Right cardiac atrium (tissue), 5 donors: ENCODE measurements at regions not wholly inside any gene's neighbourhood (a gene's known extent, or its start where the extent isn't known, plus 50 kb on each side); places are given as distances from the start of the nearest gene placed in this dataset.
"Not testable (repeated sequence)": the region's sequence is repeated elsewhere in the genome, so short reads cannot be mapped to it uniquely, and the experiment has no call there.

Experiments used
- ATAC-seq, 2 donors: fragments of 200-7000 bp; cut with Tn5 transposase; one replicate each; pipeline versions ENCODE4 v1.8.0 to v1.9.1; 2020; ENCODE audit warnings: moderate library complexity in 2 of 2, mild to moderate bottlenecking in 1 of 2
- DNase-seq, 3 donors: peaks; one replicate each; pipeline ENCODE4 v3.0.0-alpha.2; 2020
- H3K27ac ChIP-seq: one replicate; pipeline ENCODE4 v1.5.1; 2013; ENCODE audit warnings: mild to moderate bottlenecking, low read length, control low read depth, moderate library complexity
- H3K27me3 ChIP-seq: one replicate; pipeline ENCODE4 v1.6.1; 2013; ENCODE audit not compliant: control insufficient read depth, insufficient read depth
- H3K4me1 ChIP-seq: one replicate; pipeline ENCODE4 v1.6.1; 2013; ENCODE audit warnings: low read length; ENCODE audit not compliant: control insufficient read depth, insufficient read depth
- H3K4me3 ChIP-seq: one replicate; pipeline ENCODE4 v1.5.1; 2013; ENCODE audit warnings: low read length, control low read depth
- H3K9me3 ChIP-seq: one replicate; pipeline ENCODE4 v1.6.1; 2013; ENCODE audit warnings: low read length; ENCODE audit not compliant: control insufficient read depth
- WGBS: extraction: QIAGEN DNeasy Blood & Tissue Kit; methylation state at CpG from one replicate; pipeline ENCODE4 v1.1.7; 2013; 5-methylcytosine and 5-hydroxymethylcytosine counted together
- intact Hi-C, 4 donors: fragments of 100-400 bp; cut with DNase I; formaldehyde crosslinking; loops; one replicate each; pipeline versions ENCODE4 v1.11.0 to v1.14.0; 2022 to 2023
- donor health status: healthy with polysubstance abuse.
- donor health status: DM: no; HTN: yes; CAD: no.
- donor health status: DM: no; HTN: no; CAD: no.
- donor health status: DM: no; HTN: yes; CAD: no; lungs with severe emphysema.
- donor health status: DM: yes; HTN: yes; CAD: no.

DNA sequence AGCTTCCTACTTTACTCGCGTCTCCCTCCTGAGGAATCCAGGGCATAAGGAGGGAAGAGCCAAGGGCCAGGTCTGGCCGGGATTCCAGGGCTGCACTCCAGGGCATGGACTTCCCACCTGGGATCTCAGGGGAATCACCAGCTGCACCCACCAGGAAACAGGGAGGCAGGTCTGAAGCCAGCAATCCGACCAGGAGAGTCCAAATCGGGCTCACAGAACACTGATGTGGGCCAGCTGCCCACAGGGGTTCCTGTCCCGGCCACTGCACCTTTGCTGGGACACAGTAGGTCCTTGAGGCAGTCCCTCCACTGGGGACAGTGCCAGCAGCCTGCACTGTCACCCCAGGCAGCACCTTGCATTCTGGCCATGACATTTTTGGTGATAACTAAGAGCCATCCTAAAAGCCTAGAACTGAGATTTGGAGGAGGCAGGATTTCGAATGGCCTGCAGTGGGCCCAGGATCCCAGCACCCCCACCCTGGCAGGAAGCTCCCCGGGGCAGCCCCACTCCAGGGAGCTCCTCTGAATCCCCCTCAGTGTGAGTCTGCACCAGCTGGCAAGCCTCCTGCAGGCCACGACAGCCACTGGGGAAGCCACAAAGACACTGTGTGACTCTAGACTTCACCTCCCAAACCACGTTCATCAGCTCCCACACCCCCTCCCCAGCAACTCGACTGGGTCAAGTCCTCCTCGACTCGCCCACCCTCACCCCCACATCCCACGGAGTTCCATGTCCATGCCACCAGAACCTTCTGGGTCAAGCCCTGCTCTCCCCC lies 71.5 kb upstream of the PPP2R2D start:
- H3K4me1 ChIP-seq, result no peaks in the 10 kb centered on the region
- H3K4me3 ChIP-seq, result no peak overlapping the region
- ATAC-seq (no peak), DNase-seq (no peak)
- no peak overlapping the region for H3K27ac ChIP-seq
- H3K27me3 ChIP-seq, result no peaks in the 10 kb centered on the region
- 74% methylated on average over 14 of the region's 14 CpGs for WGBS
- intact Hi-C loops, result no loop called here
- H3K9me3 ChIP-seq, result no peaks in the 10 kb centered on the region

DNA sequence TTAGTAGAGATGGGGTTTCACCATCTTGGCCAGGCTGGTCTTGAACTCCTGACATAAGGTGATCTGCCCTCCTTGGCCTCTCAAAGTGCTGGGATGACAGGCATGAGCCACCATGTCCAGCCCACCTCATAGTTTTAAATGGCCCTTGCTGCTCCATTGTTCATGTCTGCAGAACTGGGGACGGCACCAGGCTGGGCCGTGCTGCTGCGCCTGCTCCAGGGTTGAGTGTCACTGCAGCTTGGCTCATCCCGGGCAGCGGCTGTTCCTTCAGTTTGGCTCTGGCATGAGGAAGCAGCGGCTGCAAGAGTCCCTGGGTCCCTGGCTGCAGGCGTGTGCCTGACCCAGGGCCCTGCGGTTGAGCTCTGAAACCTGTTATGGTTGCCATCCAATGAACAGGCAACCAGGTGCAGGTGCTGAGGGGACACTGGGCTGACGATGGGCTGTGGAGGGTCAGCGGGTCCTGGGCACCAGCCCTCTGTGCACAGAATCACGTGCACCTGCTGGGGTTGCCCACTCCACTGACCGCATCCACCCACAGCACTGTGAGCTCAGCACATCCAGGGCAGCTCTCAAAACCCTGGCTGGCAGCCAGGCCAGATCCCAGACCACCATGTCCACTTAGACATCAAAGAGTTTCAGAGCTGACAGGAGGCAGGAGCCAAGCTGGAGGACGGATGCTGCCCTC lies 70.2 kb upstream of the PPP2R2D start:
- Histone ChIP-seq H3K4me1 (no peaks in the 10 kb centered on the region), H3K9me3 (peaks cover 2% of the 10 kb centered on the region), H3K27me3 (no peaks in the 10 kb centered on the region), H3K4me3 (no peak overlapping the region), H3K27ac (no peak overlapping the region)
- intact Hi-C loops, result no loop called here
- WGBS, result 81% methylated on average over 13 of the region's 13 CpGs
- ATAC-seq (no peak), DNase-seq (no peak)

DNA sequence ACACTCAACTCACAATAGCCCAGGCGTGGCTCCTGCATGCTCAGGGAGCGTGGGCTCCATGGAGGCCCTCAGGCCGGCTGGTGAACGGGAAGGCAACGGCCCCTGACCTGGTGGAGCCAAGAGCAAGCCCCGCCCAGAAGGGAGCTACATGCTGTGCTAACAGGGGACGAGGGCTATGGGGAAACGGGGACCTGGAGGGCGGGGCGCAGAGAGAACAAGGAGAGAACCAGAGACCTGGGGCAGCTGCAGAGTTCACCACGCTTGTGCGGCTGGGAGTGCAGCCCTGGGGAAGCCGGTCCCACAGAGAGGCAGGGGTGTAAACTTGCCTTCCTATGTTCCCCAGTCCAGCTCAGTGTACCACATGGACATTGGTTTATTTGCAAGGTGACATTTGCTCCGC lies 69.2 kb upstream of the PPP2R2D start:
- Histone ChIP-seq H3K4me1 (no peaks in the 10 kb centered on the region), H3K27ac (no peak overlapping the region), H3K9me3 (peaks cover 2% of the 10 kb centered on the region), H3K4me3 (no peak overlapping the region), H3K27me3 (no peaks in the 10 kb centered on the region)
- no peak for ATAC-seq
- peak in 1 of 3 donors; percentile 44 for DNase-seq
- intact Hi-C loops, result no loop called here
- WGBS, result 62% methylated on average over 14 of the region's 14 CpGs

DNA sequence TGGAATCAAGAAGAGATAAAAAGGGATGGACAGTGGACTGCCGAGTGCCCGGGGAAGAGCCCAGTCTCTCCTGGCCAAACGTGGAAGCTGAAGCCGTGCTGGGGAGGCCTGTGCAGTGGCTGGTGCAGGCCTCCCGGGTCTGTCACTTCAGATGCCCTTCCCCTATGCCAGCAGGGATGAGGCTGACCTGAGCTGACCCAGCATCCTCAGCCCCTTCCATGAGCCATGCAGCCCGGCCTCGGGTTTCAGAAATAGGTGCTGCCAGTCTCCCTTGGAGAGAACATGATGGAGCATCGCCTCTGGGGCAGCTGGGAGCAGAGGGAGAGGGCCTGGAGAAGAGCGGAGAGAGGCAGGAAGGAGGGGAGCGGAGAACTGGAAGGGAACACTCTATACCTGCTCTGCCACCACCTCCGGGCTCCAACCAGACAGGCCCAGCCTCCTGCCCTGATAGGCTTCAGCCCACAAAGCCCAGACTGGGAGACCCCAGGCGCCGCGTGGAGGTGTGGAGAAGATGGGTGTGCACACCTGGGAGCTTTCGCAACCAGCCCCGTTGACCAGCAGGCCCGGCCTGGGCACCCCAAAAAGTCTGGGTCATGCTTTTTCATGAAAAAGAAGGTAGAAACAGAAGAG lies 68.6 kb upstream of the PPP2R2D start:
- DNase-seq, result no peak

DNA sequence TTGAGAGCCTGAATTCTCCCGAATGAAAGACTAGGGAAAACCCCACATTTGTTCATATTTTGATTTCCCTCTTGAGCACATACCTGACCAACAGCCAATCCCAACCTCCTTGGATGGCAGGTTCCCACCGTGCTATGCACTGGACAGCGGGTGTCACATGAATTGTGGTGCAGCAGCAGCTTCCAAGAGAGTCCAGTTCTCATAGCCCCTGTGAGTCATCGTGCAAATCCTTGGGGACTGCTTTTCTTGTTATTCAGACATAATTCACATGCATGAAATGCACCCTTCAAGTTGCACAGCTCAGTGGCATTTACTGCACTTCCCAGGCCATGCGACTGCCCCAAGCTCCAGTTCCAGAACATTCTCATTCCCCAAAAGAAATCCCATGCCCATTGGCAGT lies 67.8 kb upstream of the PPP2R2D start:
- H3K9me3 ChIP-seq, result peaks cover 2% of the 10 kb centered on the region
- no peaks in the 10 kb centered on the region for H3K4me1 ChIP-seq
- no peak for DNase-seq
- 85% methylated on average over 5 of the region's 5 CpGs for WGBS
- intact Hi-C loops, result no loop called here
- H3K27me3 ChIP-seq, result no peaks in the 10 kb centered on the region
- ATAC-seq, result no peak
- no peak overlapping the region for H3K4me3 ChIP-seq
- no peak overlapping the region for H3K27ac ChIP-seq

More for the DNA sequence above, 68.6 kb upstream of the PPP2R2D start:
- H3K9me3 ChIP-seq, result peaks cover 2% of the 10 kb centered on the region
- H3K27me3 ChIP-seq, result no peaks in the 10 kb centered on the region
- no peaks in the 10 kb centered on the region for H3K4me1 ChIP-seq
- no peak overlapping the region for H3K27ac ChIP-seq
- no peak overlapping the region for H3K4me3 ChIP-seq
- WGBS, result 79% methylated on average over 17 of the region's 17 CpGs
- intact Hi-C loops, result no loop called here
- ATAC-seq, result no peak

DNA sequence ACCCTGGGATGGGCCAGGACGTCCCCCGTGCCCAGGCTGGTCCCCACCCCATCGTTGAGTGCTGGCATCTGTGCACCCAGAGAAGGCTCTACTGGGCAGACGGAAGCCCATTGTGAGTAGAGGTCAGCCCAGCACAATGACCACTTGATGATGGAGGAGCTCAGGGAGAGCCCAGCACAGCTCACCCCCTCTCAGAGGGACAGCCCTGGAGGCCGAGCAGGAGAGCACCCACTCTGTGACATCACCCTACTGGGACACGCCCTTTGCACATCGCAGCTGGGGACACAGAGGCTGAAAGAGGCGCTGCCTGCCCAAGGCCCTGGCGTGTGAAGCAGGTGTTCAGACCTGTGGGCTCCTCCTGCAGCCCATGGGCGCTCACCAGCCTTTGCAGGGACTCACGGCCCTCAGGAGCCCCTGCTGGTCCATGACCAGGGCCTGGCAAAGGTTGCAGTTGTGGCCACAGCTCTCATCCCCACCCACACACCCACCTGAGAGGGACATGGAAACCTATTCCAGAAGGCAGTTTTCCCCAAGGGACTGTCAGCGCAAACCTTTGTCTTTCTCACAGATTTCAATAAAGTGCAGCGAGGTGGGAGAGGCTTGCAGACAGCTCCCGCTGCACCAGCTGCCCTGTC lies 67.2 kb upstream of the PPP2R2D start:
- peaks cover 2% of the 10 kb centered on the region for H3K9me3 ChIP-seq
- H3K27ac ChIP-seq, result no peak overlapping the region
- intact Hi-C loops, result no loop called here
- ATAC-seq, result no peak
- no peak overlapping the region for H3K4me3 ChIP-seq
- WGBS, result 87% methylated on average over 14 of the region's 14 CpGs
- no peaks in the 10 kb centered on the region for H3K27me3 ChIP-seq
- H3K4me1 ChIP-seq, result no peaks in the 10 kb centered on the region
- no peak for DNase-seq

DNA sequence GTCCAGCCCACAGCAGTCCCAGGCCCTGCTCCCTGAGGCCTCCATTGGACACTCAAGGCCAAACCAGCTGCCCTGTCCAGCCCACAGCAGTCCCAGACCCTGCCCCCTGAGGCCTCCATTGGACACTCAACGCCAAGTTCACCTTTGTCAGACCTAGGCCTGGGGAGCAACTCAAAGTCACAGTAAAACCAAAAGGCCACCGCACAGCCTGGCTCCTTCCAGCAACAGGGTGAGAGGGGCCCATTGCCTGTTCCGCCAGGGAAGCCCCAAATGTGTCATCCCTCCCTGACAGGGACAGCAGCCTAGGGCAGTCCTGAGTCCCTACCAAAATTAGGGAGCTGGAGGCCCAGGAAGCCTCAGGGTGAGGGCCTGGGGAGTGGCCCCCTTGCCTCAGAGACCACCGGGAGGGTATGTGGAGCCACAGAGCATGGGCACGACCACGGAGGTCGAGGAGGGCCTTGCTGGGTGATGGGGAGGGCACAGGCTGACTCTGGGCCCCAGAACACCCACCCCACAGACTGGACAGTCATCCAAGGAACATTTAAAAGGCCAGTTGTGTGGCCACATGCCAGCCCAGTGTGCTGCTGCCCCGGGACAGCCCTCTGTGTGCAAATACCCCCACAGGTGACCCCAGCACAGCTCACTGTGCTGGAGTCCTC lies 66.5 kb upstream of the PPP2R2D start:
- 90% methylated on average over 8 of the region's 8 CpGs for WGBS
- intact Hi-C loops, result no loop called here
- Histone ChIP-seq H3K27ac (no peak overlapping the region), H3K9me3 (peaks cover 2% of the 10 kb centered on the region), H3K4me3 (no peak overlapping the region), H3K27me3 (no peaks in the 10 kb centered on the region), H3K4me1 (no peaks in the 10 kb centered on the region)
- no peak for DNase-seq
- ATAC-seq, result no peak

DNA sequence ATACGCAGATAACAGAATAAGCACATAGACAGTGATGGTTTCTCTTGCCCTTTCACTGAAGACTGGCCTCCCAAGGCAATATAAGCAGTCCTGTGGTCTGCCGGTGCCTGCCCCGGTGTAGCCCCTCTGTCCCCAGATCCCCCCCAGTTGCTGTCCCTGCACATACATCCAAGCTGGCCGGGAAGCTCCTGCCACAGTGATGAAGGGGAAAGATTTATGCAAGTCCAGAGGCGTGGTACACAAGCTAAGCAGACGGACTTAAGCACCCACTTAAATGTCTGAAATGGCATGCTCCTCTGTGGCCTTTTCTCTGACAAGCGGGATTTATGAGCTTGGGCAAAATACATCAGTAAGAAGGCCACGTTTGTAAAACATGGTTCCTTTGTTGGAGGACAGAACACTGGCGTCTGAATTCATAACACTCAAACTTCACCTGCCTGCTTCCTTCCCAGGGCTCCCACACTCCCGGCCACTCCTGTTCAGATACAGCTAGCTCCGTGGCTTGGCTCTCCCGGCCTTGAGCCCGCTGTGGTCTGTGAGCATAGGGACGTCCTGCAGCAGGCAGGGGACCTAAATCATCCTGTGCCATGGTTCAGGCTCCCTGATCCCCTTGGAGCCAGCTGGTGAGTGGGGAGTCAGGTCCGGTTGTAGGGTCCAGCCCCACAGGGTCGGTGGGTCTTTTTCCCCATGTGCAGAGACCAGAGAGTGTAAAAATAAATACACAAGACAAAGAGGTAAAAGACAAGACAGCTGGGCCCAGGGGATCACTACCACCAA lies 61.7 kb upstream of the PPP2R2D start:
- H3K9me3 ChIP-seq, result peaks cover 2% of the 10 kb centered on the region
- no peaks in the 10 kb centered on the region for H3K27me3 ChIP-seq
- DNase-seq (no peak), ATAC-seq (no peak)
- no peaks in the 10 kb centered on the region for H3K4me1 ChIP-seq
- H3K4me3 ChIP-seq, result no peak overlapping the region
- WGBS, result 77% methylated on average over 16 of the region's 16 CpGs
- no peak overlapping the region for H3K27ac ChIP-seq
- intact Hi-C loops, result no loop called here

DNA sequence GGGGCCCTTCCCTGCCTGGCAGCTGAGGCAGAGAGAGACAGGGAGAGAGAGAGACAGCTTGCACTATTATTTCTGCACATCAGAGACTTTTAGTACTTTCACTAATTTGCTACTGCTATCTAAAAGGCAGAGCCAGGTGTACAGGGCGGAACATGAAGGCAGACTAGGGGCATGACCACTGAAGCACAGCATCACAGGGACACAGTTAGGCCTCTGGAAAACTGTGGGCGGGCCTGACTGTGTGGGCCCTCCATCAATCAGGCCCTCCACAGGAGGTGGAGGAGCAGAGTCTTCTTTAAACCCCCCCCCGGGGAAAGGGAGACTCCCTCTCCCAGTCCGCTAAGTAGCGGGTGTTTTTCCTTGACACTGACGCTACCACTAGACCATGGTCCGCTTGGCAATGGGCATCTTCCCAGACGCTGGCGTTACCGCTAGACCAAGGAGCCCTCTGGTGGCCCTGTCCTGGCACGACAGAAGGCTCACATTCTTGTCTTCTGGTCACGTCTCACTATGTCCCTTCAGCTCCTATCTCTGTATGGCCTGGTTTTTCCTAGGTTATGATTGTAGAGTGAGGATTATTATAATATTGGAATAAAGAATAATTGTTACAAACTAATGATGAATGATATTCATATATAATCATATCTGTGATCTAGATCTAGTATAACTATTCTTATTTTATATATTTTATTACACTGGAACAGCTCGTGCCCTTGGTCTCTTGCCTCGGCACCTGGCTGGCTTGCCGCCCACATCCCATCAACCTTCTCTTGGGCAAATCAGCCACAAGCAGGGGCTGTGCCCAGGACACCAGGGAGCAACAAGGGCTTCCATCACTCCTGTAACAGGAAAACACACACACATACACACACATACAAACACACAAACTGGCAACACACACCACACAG lies 60.7 kb upstream of the PPP2R2D start:
- H3K9me3 ChIP-seq, ATAC-seq, H3K27ac ChIP-seq, intact Hi-C loops, H3K4me3 ChIP-seq, H3K27me3 ChIP-seq, DNase-seq, H3K4me1 ChIP-seq: not testable (repeated sequence)
- 84% methylated on average over 15 of the region's 15 CpGs for WGBS

DNA sequence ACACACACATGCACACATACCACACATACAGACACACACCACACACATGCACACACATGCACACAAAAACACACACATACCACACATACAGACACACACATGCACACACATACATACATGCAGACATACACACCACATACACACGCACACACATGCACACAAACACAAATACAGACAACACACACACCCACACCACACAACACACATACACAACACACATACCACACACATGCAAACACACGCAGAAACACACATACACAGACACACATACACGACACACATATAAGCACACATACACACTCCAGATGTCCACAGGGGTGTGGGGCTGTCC lies 60.1 kb upstream of the PPP2R2D start:
- Histone ChIP-seq H3K4me1 (no peaks in the 10 kb centered on the region), H3K9me3 (no peaks in the 10 kb centered on the region), H3K27ac (no peak overlapping the region), H3K4me3 (no peak overlapping the region), H3K27me3 (no peaks in the 10 kb centered on the region)
- 91% methylated on average over 3 of the region's 3 CpGs for WGBS
- intact Hi-C loops, result no loop called here
- ATAC-seq, result no peak
- DNase-seq, result no peak
